H1 (cell line): ENCODE measurements at regions not wholly inside any gene's neighbourhood (a gene's known extent, or its start where the extent isn't known, plus 50 kb on each side); places are given as distances from the start of the nearest gene placed in this dataset.

ENCODE experiments used
- CTCF ChIA-PET: fragments of 300-600 bp; sonication (Branson Sonifier 250); formaldehyde crosslinking; loops from one replicate; lab custom pipeline; 2021; ENCODE audit not compliant: partially characterized antibody; lab: Charles Lee
- POLR2A ChIA-PET: fragments of 300-600 bp; sonication (Branson Sonifier 250); formaldehyde crosslinking; loops from one replicate; lab custom pipeline; 2021; ENCODE audit warnings: inconsistent platforms; ENCODE audit not compliant: partially characterized antibody; lab: Charles Lee
- DNase-seq, 2 experiments: peaks; one replicate each; pipeline versions ENCODE4 v3.0.0 to v3.0.0-alpha.2; 2010 to 2022; ENCODE audit warnings: low spot score in 2 of 2, low read depth in 1 of 2, mixed read lengths in 1 of 2
- FAIRE-seq: peaks from 2 replicates; lab custom pipeline; 2011; peaks lifted over from hg19 to GRCh38; lab: Jason Lieb, UNC
- H2AFZ ChIP-seq: 2 replicates; pipeline ENCODE4 v1.8.1; 2012; ENCODE audit warnings: low read length, inconsistent platforms
- H2AK5ac ChIP-seq: 2 replicates; pipeline ENCODE4 v1.6.1; 2013; ENCODE audit warnings: low read depth, low read length
- H2BK120ac ChIP-seq: replicated peaks from 2 replicates; pipeline ENCODE3; 2013; ENCODE audit warnings: low read depth, low read length, inconsistent platforms
- H2BK12ac ChIP-seq: 2 replicates; pipeline ENCODE4 v1.6.1; 2013; ENCODE audit warnings: low read depth, low read length
- H2BK15ac ChIP-seq: 2 replicates; pipeline ENCODE4 v1.6.1; 2013; ENCODE audit warnings: low read length
- H2BK20ac ChIP-seq: 2 replicates; pipeline ENCODE4 v1.6.1; 2013; ENCODE audit warnings: low read length
- H2BK5ac ChIP-seq: 2 replicates; pipeline ENCODE4 v1.6.1; 2013; ENCODE audit warnings: low read depth, low read length
- H3K14ac ChIP-seq: 2 replicates; pipeline ENCODE4 v1.6.1; 2013; ENCODE audit warnings: inconsistent platforms; ENCODE audit not compliant: insufficient read length
- H3K18ac ChIP-seq: 2 replicates; pipeline ENCODE4 v1.6.1; 2013; ENCODE audit warnings: low read length; ENCODE audit errors: extremely low read depth
- H3K23ac ChIP-seq: 2 replicates; pipeline ENCODE4 v1.6.1; 2013; ENCODE audit warnings: inconsistent platforms; ENCODE audit not compliant: insufficient read length
- H3K23me2 ChIP-seq: 2 replicates; pipeline ENCODE4 v1.6.1; 2013; ENCODE audit warnings: low read depth, low read length
- H3K27ac ChIP-seq: 2 replicates; pipeline ENCODE4 v1.6.1; 2011; ENCODE audit warnings: low read depth, low read length, inconsistent platforms
- H3K27me3 ChIP-seq, 4 experiments: replicated peaks in 1 of 4; 1 replicate in 1 of 4; 2 replicates in 3 of 4; pipeline versions ENCODE4 v1.6.1 to v1.8.1; 2011 to 2013; ENCODE audit warnings: low read length in 3 of 4, mild to moderate bottlenecking in 3 of 4, inconsistent platforms in 2 of 4, mixed read lengths in 2 of 4, moderate library complexity in 1 of 4; ENCODE audit not compliant: control insufficient read depth in 3 of 4, insufficient read depth in 3 of 4; ENCODE audit errors: extremely low read depth in 1 of 4
- H3K36me3 ChIP-seq, 4 experiments: 2 replicates each; pipeline versions ENCODE4 v1.6.1 to v1.8.1; 2011 to 2013; ENCODE audit warnings: mild to moderate bottlenecking in 4 of 4, low read length in 3 of 4, moderate library complexity in 2 of 4, control low read depth in 1 of 4, inconsistent platforms in 1 of 4; ENCODE audit not compliant: insufficient read depth in 4 of 4, control insufficient read depth in 2 of 4
- H3K4ac ChIP-seq: replicated peaks from 2 replicates; pipeline ENCODE3; 2013; ENCODE audit warnings: low read length, low read depth, mixed read lengths, inconsistent platforms; ENCODE audit not compliant: insufficient read length
- H3K4me1 ChIP-seq, 4 experiments: replicated peaks in 1 of 4; 1 replicate in 1 of 4; 2 replicates in 3 of 4; pipeline versions ENCODE4 v1.6.1 to v1.8.1; 2011 to 2013; ENCODE audit warnings: low read length in 3 of 4, inconsistent platforms in 2 of 4, mixed read lengths in 1 of 4; ENCODE audit not compliant: insufficient read depth in 4 of 4, control insufficient read depth in 3 of 4
- H3K4me2 ChIP-seq, 2 experiments: 2 replicates each; pipeline versions ENCODE4 v1.6.1 to v1.8.1; 2011 to 2013; ENCODE audit warnings: low read depth in 2 of 2, low read length in 2 of 2, control low read depth in 1 of 2, inconsistent platforms in 1 of 2, mild to moderate bottlenecking in 1 of 2; ENCODE audit not compliant: insufficient read depth in 1 of 2
- H3K4me3 ChIP-seq, 4 experiments: fragments of 200-600, 300-600 bp in 1 of 4; sonication (generic), shearing (Covaris generic), sonication (Bioruptor Twin) in 1 of 4; 2 replicates each; pipeline versions ENCODE4 v1.5.1 to v1.8.1; 2011 to 2016; ENCODE audit warnings: low read length in 4 of 4, low read depth in 3 of 4, control low read depth in 2 of 4, inconsistent platforms in 2 of 4, mild to moderate bottlenecking in 2 of 4, mixed read lengths in 1 of 4, moderate library complexity in 1 of 4; ENCODE audit not compliant: insufficient read depth in 2 of 4; ENCODE audit errors: extremely low read depth in 1 of 4
- H3K56ac ChIP-seq: replicated peaks from 2 replicates; pipeline ENCODE3; 2013; ENCODE audit warnings: low read depth, mild to moderate bottlenecking, mixed read lengths, low read length, inconsistent platforms; ENCODE audit not compliant: insufficient read length
- H3K79me1 ChIP-seq: 2 replicates; pipeline ENCODE4 v1.6.1; 2013; ENCODE audit warnings: low read depth, low read length, control low read depth
- H3K79me2 ChIP-seq, 2 experiments: 2 replicates each; pipeline versions ENCODE4 v1.6.1 to v1.8.1; 2012 to 2013; ENCODE audit warnings: low read length in 2 of 2, mild to moderate bottlenecking in 2 of 2, inconsistent platforms in 1 of 2; ENCODE audit not compliant: insufficient read depth in 2 of 2, control insufficient read depth in 1 of 2
- H3K9ac ChIP-seq, 4 experiments: replicated peaks in 1 of 4; 1 replicate in 1 of 4; 2 replicates in 3 of 4; pipeline versions ENCODE4 v1.6.1 to v1.8.1; 2011 to 2013; ENCODE audit warnings: low read depth in 3 of 4, low read length in 3 of 4, control low read depth in 2 of 4, mild to moderate bottlenecking in 2 of 4, moderate library complexity in 2 of 4, inconsistent platforms in 1 of 4; ENCODE audit errors: extremely low read depth in 1 of 4
- H3K9me3 ChIP-seq, 2 experiments: 2 replicates each; pipeline versions ENCODE4 v1.6.1 to v1.8.1; 2012 to 2013; ENCODE audit warnings: mild to moderate bottlenecking in 2 of 2, moderate library complexity in 2 of 2, control low read depth in 1 of 2, inconsistent platforms in 1 of 2, low read depth in 1 of 2, low read length in 1 of 2, mixed read lengths in 1 of 2; ENCODE audit not compliant: insufficient read depth in 2 of 2
- H4K20me1 ChIP-seq, 2 experiments: replicated peaks in 1 of 2; 2 replicates each; pipeline versions ENCODE3 to v1.8.1; 2011 to 2013; ENCODE audit warnings: inconsistent platforms in 2 of 2, low read length in 2 of 2, mild to moderate bottlenecking in 1 of 2; ENCODE audit not compliant: insufficient read depth in 2 of 2, control insufficient read depth in 1 of 2
- H4K5ac ChIP-seq: 2 replicates; pipeline ENCODE4 v1.6.1; 2013; ENCODE audit warnings: low read length, low read depth, mixed read lengths, inconsistent platforms; ENCODE audit not compliant: insufficient read length
- H4K8ac ChIP-seq: 2 replicates; pipeline ENCODE4 v1.8.0; 2013; ENCODE audit warnings: mild to moderate bottlenecking, moderate library complexity, low read length, inconsistent platforms; ENCODE audit not compliant: insufficient read depth; ENCODE audit errors: extremely low read depth
- H4K91ac ChIP-seq: replicated peaks from 2 replicates; pipeline ENCODE3; 2013; ENCODE audit warnings: low read length, mixed read lengths, inconsistent platforms; ENCODE audit not compliant: insufficient read length
- CEBPB ChIP-seq: IDR thresholded peaks from 2 replicates; pipeline ENCODE4 v1.6.1; 2012; ENCODE audit warnings: low read depth, low read length
- CREB1 ChIP-seq: IDR thresholded peaks from 2 replicates; pipeline ENCODE4 v1.6.1; 2012; ENCODE audit warnings: inconsistent platforms
- CTBP2 ChIP-seq: IDR thresholded peaks from 2 replicates; pipeline ENCODE4 v1.7.0; 2011; ENCODE audit warnings: borderline replicate concordance, mild to moderate bottlenecking, moderate library complexity, mixed read lengths, low read length; ENCODE audit not compliant: insufficient read depth, insufficient read length
- EGR1 ChIP-seq: IDR thresholded peaks from 2 replicates; pipeline ENCODE4 v1.6.1; 2011; ENCODE audit warnings: low read depth, low read length, borderline replicate concordance
- EZH2 ChIP-seq: fragments of 200-600 bp; sonication (generic); IDR thresholded peaks from 2 replicates; pipeline ENCODE4 v1.7.1; 2012; ENCODE audit warnings: low read depth, mild to moderate bottlenecking, moderate library complexity, low read length, inconsistent platforms; ENCODE audit not compliant: severe bottlenecking
- GABPA ChIP-seq: IDR thresholded peaks from 2 replicates; pipeline ENCODE4 v1.6.1; 2011; ENCODE audit warnings: mild to moderate bottlenecking, low read length, moderate library complexity, borderline replicate concordance; ENCODE audit not compliant: insufficient read depth
- HDAC2 ChIP-seq, 2 experiments: fragments of 300-600 bp in 1 of 2; sonication (generic) in 1 of 2; IDR thresholded peaks; 2 replicates each; pipeline ENCODE4 v1.6.1; 2011 to 2012; ENCODE audit warnings: low read depth in 2 of 2, low read length in 2 of 2, mild to moderate bottlenecking in 2 of 2, moderate library complexity in 2 of 2, borderline replicate concordance in 1 of 2, inconsistent platforms in 1 of 2
- KDM1A ChIP-seq: fragments of 200-600, 300-600 bp; sonication (generic); IDR thresholded peaks from 2 replicates; pipeline ENCODE4 v1.7.1; 2016; ENCODE audit warnings: mild to moderate bottlenecking, low read length, borderline replicate concordance
- KDM5A ChIP-seq: fragments of 200-600 bp; IDR thresholded peaks from 2 replicates; pipeline ENCODE4 v1.7.1; 2012; ENCODE audit warnings: mild to moderate bottlenecking, low read length, inconsistent platforms, mixed read lengths
- POLR2A ChIP-seq, 2 experiments: IDR thresholded peaks; 1 replicate in 1 of 2; 2 replicates in 1 of 2; pipeline ENCODE4 v1.6.1; 2011; ENCODE audit warnings: low read depth in 2 of 2, low read length in 2 of 2, mild to moderate bottlenecking in 2 of 2; ENCODE audit errors: control extremely low read depth in 1 of 2
- POU5F1 ChIP-seq: IDR thresholded peaks from 2 replicates; pipeline ENCODE4 v1.6.1; 2011; ENCODE audit warnings: low read depth, mild to moderate bottlenecking, low read length, moderate library complexity
- SAP30 ChIP-seq: fragments of 300-600 bp; sonication (generic); IDR thresholded peaks from 2 replicates; pipeline ENCODE4 v1.7.1; 2012; ENCODE audit warnings: low read length, moderate library complexity, mild to moderate bottlenecking, inconsistent platforms; ENCODE audit not compliant: insufficient read depth, insufficient replicate concordance
- SIX5 ChIP-seq: IDR thresholded peaks from 2 replicates; pipeline ENCODE4 v1.6.1; 2011; ENCODE audit warnings: mild to moderate bottlenecking, low read depth, low read length
- SP1 ChIP-seq: IDR thresholded peaks from 2 replicates; pipeline ENCODE4 v1.6.1; 2011; ENCODE audit warnings: low read depth, low read length
- SP2 ChIP-seq: IDR thresholded peaks from 2 replicates; pipeline ENCODE4 v1.6.1; 2012; ENCODE audit warnings: mild to moderate bottlenecking, low read length, inconsistent platforms
- SP4 ChIP-seq: IDR thresholded peaks from 2 replicates; pipeline ENCODE4 v1.6.1; 2012; ENCODE audit warnings: low read length, inconsistent platforms
- WGBS, 2 experiments: shearing (Covaris generic) in 1 of 2; methylation state at CpG; one replicate each; pipeline versions ENCODE4 v1.1.6 to v1.1.7; 2013 to 2015; ENCODE audit warnings: low lambda C conversion rate in 2 of 2, mixed read lengths in 2 of 2, inconsistent platforms in 1 of 2, low coverage in 1 of 2, missing lambda C conversion rate in 1 of 2; ENCODE audit not compliant: insufficient replicate concordance in 2 of 2, insufficient coverage in 1 of 2, insufficient read length in 1 of 2; ENCODE audit errors: extremely low coverage in 1 of 2, missing lambda C conversion rate in 1 of 2; 5-methylcytosine and 5-hydroxymethylcytosine counted together

- Histone ChIP-seq H2BK20ac (no peak overlapping the region), H4K20me1 (peaks cover 0 to 3% of the 10 kb centered on the region in 2 experiments), H3K18ac (no peak overlapping the region), H4K91ac (no peak overlapping the region), H3K23me2 (peaks cover 7% of the 10 kb centered on the region; the same call in 1 of the 2 replicates), H3K27me3 (no peaks in the 10 kb centered on the region), H2BK15ac (no peak overlapping the region), H3K36me3 (no peaks in the 10 kb centered on the region), H4K5ac (no peak overlapping the region), H3K79me2 (no peaks in the 10 kb centered on the region), H2AFZ (no peak overlapping the region), H3K27ac (no peak overlapping the region), H3K23ac (no peak overlapping the region), H3K9me3 (no peaks in the 10 kb centered on the region), H4K8ac (no peak overlapping the region), H3K9ac (no peak overlapping the region), H2AK5ac (no peak overlapping the region), H3K79me1 (no peaks in the 10 kb centered on the region; the same call in 1 of the 2 replicates), H3K14ac (no peak overlapping the region), H3K4me1 (no peaks in the 10 kb centered on the region), H3K4ac (no peak overlapping the region), H2BK12ac (no peak overlapping the region), H2BK5ac (no peak overlapping the region), H3K4me3 (no peak overlapping the region), H3K56ac (no peak overlapping the region), H2BK120ac (no peak overlapping the region), H3K4me2 (no peak overlapping the region)
- CTCF ChIA-PET: interaction anchor here (1.2 kb wide), 1 partner anchor 384 kb away, joined by 3 read pairs; no protein-coding TSS in a partner anchor
- POLR2A ChIA-PET: no interaction called here
- FAIRE-seq: no peak
- DNase-seq: no peak
- WGBS, 2 experiments: 84% methylated on average over 2 of the region's 2 CpGs; no CpG with 5 or more reads in 1 of the 2 experiments
- no peak for TF ChIP-seq HDAC2 (IDR thresholded peaks at IDR 0.05; ENCODE audit: borderline replicate concordance in 1 of 2, low read depth in 2 of 2, low read length in 2 of 2)
- TF ChIP-seq SP2: no peak
- TF ChIP-seq POU5F1: no peak
- TF ChIP-seq KDM5A: no peak
- no peak for TF ChIP-seq CEBPB
- no peak for TF ChIP-seq SP1
- no peak for TF ChIP-seq CTBP2
- TF ChIP-seq CREB1: no peak
- no peak for TF ChIP-seq EZH2
- no peak for TF ChIP-seq POLR2A (IDR thresholded peaks at IDR 0.05; ENCODE audit: control extremely low read depth in 1 of 2, low read depth in 2 of 2, low read length in 2 of 2)
- no peak for TF ChIP-seq EGR1
- TF ChIP-seq SAP30: no peak
- no peak for TF ChIP-seq GABPA
- no peak for TF ChIP-seq SIX5
- TF ChIP-seq SP4: no peak
- TF ChIP-seq KDM1A: no peak
These were observed 610.5 kb downstream of the ACTL7B start for GRCh38 chr9:108245331-108245730.
